LNCaP clone FGC (cell line): ENCODE measurements at regions not wholly inside any gene's neighbourhood (a gene's known extent, or its start where the extent isn't known, plus 50 kb on each side); places are given as distances from the start of the nearest gene placed in this dataset.

ENCODE experiments used
- DNase-seq: peaks from one replicate; pipeline ENCODE4 v3.0.0-alpha.2; 2011; ENCODE audit warnings: low read depth
- H3K4me3 ChIP-seq: 2 replicates; pipeline ENCODE4 v1.5.1; 2011; ENCODE audit warnings: mild to moderate bottlenecking, low read depth, low read length, control low read depth
- CTCF ChIP-seq: IDR thresholded peaks from 2 replicates; pipeline ENCODE4 v1.5.1; 2012; ENCODE audit warnings: mild to moderate bottlenecking; ENCODE audit not compliant: control insufficient read depth, insufficient read depth; ENCODE audit errors: extremely low read depth

GRCh38 chr1:25096307-25097150 lies 135.8 kb downstream of the SYF2 start:
- TF ChIP-seq CTCF: no peak
- no peak for DNase-seq
- H3K4me3 ChIP-seq: no peak overlapping the region

- DNase-seq: no peak
- TF ChIP-seq CTCF: no peak
- H3K4me3 ChIP-seq: no peak overlapping the region
These were observed 136.6 kb downstream of the SYF2 start for GRCh38 chr1:25095635-25096200.

GRCh38 chr1:25094995-25095394 lies 137.3 kb downstream of the SYF2 start:
- TF ChIP-seq CTCF: no peak
- H3K4me3 ChIP-seq: no peak overlapping the region
- no peak for DNase-seq

GRCh38 chr1:25094229-25094628 lies 138.1 kb downstream of the SYF2 start:
- no peak overlapping the region for H3K4me3 ChIP-seq
- TF ChIP-seq CTCF: no peak
- no peak for DNase-seq

- no peak overlapping the region for H3K4me3 ChIP-seq
- DNase-seq: no peak
- TF ChIP-seq CTCF: no peak
These were observed 140.6 kb downstream of the SYF2 start for GRCh38 chr1:25091658-25092057.

- TF ChIP-seq CTCF: no peak
- H3K4me3 ChIP-seq: no peak overlapping the region
- no peak for DNase-seq
These were observed 141.4 kb downstream of the SYF2 start for GRCh38 chr1:25090707-25091422.
